Kidney capillary endothelial cell (primary cell): ENCODE measurements at regions not wholly inside any gene's neighbourhood (a gene's known extent, or its start where the extent isn't known, plus 50 kb on each side); places are given as distances from the start of the nearest gene placed in this dataset.
A peak's percentile ranks its signal among the peaks of the same experiment; 100 is the strongest.
"Not testable (repeated sequence)": the region's sequence is repeated elsewhere in the genome, so short reads cannot be mapped to it uniquely, and the experiment has no call there.

Experiments
- DNase-seq: peaks from one replicate; pipeline ENCODE4 v3.0.0-alpha.2; 2018; ENCODE audit warnings: low spot score

DNA sequence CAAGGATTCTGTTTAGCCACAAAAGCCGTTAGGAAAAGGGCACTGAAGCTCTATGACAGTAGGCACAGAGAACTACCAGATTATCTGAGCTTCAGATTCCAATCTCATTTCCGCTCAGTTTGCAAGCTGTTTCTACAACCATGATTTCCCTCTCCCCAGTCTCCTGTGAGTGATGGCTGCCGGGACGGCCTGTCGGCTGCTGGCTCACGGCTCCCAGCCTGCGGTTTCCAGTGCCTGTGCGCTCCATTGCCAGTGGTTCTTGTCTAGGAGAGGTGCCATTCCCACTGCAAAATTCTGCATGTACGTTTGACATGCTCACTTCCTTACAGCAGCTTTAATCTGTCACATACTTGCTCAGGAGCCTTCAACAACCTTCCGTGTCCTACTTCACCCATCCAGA lies 429.1 kb upstream of the FRG1 start:
- no peak for DNase-seq

DNA sequence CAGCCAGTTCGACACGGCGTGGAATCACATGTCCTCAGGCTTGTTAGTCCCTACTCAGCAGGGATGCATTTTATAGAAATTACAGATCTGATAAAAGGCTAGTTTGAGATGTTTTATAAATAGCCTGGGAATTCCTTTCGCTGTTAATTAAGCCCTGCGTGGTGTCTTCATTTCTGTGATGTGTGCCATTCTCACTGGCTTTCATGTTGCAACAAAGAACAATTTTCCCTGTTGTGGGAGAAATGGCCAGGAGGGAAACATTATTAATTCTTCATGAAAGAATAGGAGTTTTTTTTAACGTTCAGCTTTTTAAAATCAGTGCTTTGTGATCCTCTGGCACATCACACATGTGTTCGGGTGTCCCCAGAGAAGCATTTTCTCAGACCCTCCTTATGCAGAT lies 427.3 kb upstream of the FRG1 start:
- DNase-seq: no peak

DNA sequence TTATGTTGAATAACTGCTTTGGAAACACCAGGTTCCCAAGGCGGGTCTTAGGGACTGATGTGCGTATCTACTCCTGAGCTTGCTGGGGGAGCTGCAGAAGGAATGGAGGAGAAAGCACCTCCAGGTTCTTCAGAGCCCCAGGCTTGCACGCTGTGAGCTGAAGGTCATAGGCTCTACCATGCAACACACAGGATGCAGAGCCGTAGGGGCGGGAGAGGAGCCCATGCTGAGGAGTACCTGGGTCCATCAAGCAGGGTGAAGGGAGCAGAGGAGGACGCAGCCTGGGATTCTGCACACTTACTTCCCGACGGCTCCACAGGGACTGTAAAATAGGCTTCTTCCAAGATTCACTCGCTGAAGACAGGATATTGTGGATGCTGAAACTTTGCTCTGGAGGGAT lies 426.5 kb upstream of the FRG1 start:
- no peak for DNase-seq

GRCh38 chr4:189516902-189517301 lies 423.8 kb upstream of the FRG1 start:
- no peak for DNase-seq

DNA sequence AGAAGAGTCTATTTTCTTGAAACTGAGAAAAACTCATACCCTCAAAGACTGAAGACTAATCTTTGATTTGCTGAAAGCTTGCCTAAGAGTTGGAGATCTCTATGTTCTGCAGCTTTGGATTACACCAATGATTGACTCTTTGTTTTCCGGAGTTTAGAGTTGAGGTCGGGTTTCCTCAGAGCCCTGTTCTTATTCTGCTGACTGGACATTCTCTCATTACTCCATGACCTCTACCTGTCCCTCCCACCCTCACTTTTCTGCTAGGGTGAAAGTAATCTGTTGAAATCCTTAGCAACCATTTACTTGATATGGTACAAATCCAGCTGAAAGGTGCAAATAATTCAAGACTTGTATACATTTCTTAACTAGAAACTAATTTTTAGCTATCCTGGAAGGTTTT lies 421.5 kb upstream of the FRG1 start:
- no peak for DNase-seq

DNA sequence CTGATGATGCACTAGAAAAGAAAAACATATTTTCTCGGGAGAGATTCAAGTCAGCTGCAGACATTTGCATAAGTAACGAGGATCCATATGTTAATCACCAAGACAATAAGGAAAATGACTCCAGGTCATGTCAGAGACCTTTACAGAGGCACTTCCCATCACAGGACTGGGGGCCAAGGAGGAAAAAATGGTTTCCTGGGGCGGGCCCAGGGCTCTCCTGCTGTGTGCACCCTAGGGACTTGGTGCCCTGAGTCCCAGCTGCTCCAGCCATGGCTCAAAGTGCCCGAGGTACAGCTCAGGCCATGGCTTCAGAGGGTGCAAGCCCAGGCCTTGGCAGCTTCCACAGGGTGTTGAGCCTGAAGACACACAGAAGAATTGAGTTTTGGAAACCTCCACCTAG lies 415.4 kb upstream of the FRG1 start:
- no peak for DNase-seq

DNA sequence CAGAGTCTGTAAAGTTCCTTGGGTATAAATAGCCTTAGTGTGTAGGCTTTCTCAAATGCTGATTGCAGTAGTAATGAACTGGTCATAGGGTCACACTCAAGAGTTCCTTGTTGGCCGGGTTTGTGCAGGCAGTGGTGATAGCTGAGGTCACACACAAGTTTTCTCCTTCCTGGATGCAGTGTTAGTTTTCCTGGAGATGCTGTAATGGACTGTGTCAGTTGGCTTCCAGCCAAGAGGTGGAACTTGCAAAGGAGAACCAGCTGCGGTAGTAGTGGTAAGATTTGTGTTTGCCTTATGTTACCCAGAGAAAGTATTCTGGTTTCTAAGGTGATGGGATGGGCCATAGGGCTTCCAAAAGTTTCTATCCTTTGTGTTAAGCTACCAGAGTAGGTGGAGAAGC lies 409.8 kb upstream of the FRG1 start:
- peak; percentile 4 for DNase-seq

GRCh38 chr4:189533603-189534002 lies 407.1 kb upstream of the FRG1 start:
- DNase-seq: peak; percentile 2

DNA sequence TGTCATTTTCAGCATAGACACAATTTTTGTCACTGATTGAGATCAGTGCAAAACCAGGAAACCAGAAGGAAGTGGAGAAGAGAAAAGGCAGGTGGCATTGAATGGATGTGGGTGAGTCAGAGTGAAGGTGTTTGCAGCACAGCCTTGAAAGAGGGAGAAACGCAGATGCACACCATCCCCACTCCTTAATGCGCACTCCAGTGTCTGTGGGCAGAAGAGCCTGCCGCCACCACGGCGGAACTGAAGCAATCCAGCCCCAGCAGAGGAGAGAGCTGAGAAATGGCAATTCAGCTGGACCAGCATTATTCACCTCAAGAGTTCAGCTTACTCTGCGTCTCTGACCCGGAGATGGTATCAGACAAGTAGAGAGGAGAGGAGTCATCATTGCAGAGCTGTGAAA lies 393.1 kb upstream of the FRG1 start:
- no peak for DNase-seq

DNA sequence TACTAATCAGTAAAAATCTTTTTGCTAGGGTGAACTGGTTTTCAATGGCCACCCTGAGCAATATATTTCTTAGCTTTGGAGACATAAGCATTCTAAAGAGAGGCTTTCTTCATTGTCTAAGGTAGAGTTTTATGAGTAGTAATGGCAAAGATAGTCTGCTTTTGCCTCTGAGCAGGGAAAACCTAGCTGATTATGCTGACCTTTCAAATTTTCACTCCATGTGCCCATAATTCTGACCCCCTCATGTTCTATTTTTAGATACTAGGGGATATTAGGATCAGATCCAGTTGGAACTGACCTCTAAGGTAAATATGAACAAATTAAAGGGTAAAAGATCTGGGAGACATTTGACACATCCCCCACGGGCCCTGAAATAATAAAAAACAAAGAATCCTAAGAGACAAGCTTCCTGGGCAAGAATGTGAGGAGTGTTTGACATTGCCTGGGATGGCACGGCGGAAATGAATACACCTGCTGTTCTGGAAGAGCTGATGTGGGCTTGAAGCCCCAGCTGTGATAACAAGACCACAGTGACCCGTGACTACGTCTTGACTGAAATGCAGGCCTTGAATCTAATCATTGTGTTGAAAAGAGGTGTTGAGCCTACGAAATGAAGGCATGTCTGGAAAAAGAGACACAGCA lies 392.1 kb upstream of the FRG1 start:
- DNase-seq: no peak

- DNase-seq: not testable (repeated sequence)
Observed at GRCh38 chr4:189551931-189552670, 388.6 kb upstream of the FRG1 start.

DNA sequence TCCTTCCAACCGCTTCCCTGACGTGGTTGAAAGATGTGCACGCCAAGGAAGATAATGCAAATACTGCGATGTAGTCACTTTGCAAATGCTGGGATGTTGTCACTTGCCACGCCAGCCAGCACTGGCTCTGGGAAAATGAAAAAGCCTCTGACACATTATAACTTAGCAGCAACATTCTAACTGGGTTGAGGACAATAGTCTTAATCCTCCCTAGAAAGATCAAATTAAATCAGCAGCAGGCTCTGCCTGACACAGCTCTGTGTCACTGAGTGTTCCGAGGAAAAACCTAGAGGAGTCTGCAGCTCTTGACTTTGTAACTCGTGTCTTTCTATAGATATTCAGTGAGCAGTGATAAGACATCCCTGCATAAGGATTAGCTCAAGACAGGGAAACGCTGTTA lies 380.1 kb upstream of the FRG1 start:
- DNase-seq: not testable (repeated sequence)

- not testable (repeated sequence) for DNase-seq
Observed at GRCh38 chr4:189563751-189564150, 376.9 kb upstream of the FRG1 start.

- not testable (repeated sequence) for DNase-seq
Observed at GRCh38 chr4:189566271-189566670, 374.4 kb upstream of the FRG1 start.

GRCh38 chr4:189566900-189567299 lies 373.8 kb upstream of the FRG1 start:
- DNase-seq: not testable (repeated sequence)

- not testable (repeated sequence) for DNase-seq
Observed at GRCh38 chr4:189579645-189580044, 361.0 kb upstream of the FRG1 start.

DNA sequence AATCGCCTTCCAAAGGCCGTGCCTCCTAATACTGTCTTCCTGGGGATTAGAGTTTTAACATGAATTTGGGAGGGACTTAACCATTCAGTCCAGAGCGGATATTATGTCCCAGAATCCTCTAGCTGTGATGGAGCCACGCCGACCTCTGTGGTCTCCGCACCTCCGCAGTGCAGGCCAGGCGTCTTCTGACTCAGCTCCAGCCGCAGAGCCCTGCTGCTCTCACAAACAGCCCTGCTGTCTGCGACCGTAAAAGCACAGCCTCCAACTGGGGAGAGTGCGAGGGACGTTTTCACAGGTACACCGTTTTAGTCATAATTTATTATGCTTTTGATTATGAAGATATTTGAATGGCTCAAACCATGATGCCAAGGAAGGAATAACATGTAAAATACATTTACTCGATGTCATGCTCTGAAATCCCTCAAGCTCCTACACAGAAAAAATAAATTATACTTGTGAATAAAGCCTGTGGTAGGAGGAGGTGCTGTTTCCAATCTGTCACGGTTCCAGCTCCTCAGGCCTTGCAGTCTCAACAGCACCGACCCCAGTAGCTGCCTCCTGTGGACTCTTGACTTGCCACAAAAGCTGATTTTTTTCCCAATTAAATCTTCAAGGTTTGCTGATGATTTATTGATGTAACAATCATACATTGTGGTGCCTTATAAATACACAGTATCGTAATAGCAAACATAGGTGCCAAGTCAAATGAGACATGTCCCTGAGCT lies 353.6 kb upstream of the FRG1 start:
- not testable (repeated sequence) for DNase-seq

DNA sequence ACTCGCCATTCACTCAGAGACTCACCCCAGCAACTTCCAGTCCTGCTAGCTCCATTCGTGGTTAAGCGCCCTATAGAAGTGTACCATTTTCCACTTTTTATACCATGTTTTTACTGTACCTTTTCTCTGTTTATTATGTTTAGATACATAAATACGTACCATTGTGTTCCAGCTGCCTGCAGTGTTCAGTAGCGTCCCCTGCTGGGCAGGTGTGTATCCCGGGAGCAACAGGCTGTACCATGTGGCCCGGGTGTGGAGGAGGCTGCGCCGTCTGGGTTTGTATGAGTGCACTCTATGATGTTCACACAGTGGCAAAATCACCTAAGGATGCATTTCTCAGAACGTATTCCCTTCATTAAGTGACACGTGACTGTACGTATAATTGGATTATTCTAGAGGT lies 351.5 kb upstream of the FRG1 start:
- not testable (repeated sequence) for DNase-seq

DNA sequence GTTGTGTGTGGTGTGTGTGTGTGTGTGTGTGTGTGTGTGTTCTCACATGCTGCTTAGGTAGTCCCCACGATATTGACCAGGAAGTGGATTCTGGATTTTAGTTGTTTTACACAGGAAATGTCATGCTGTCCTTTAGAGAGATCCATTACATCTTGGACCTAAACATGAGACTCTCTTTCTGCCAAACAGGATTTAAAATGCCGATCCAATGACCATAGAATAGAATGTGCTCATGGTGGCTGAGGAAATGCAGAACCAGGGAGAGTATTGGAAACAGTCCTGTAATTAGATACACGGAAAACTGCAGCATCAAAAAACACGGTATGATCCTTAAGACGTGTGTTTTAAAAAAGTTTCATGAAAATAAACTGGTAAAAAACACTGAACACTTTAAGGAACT lies 347.8 kb upstream of the FRG1 start:
- no peak for DNase-seq

DNA sequence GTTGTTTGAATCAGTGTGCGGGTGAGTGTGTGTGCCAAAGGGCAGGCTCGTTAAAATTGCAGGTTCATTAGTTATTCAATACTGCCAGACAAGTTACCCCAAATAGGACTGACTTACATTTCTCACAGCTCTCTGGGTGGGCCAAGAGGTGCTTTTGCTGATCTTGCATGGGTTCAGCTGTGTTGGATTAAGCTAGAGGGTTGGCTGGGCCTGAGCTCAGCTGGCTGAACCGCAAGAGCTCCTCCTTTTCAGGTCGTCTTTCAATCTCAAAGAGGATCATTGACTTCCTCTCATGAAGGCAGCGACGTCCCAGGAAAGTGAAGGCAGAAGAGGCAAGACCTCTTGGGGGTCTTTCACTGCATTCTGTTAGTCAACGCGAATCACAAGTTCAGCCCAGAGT lies 343.3 kb upstream of the FRG1 start:
- DNase-seq: no peak

DNA sequence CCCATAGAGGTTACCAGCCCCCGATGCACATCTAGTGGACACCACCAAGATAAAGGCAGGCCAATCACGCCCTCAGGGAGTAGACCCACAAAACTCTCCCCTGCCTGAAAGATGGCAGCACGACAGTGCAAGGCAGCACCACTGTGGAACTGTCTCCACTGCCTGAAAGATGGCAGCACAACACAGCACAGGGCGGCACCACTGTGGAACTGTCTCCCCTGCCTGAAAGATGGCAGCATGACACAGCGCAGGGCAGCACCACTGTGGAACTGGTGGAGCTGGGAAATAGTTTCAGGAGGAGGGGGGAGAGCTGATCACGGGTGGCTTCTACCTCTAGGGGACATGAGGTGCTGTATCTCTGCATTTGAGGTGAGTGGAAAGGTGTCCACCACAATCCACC lies 340.4 kb upstream of the FRG1 start:
- no peak for DNase-seq

DNA sequence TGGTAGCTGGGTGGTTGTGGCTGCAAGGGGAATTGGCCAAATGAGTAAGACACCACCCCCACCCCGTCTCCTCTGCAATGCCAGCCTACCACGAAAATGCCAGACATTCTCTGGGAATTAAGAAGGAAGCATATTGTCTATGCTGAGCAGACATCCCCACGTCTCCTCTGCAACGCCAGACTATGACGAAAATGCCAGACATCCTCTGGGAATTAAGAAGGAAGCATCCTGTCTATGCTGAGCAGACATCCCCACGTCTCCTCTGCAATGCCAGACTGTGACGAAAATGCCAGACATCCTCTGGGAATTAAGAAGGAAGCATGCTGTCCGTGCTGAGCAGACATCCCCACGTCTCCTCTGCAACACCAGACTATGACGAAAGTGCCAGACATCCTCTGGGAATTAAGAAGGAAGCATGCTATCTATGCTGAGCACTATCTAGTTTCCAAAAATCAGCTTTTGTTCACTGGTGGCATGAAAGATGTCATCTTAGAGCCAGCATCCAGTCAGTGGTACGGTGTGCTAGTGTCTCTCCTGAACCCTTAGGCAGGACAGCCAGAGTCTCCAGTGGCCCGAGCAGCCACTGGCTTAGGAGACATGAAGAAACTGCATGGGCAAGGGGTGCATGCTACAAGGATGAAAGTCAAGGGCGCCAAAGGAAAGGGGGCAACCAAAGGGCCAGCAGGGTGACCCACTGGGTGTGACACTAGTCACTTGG lies 339.8 kb upstream of the FRG1 start:
- peak; percentile 15 for DNase-seq

DNA sequence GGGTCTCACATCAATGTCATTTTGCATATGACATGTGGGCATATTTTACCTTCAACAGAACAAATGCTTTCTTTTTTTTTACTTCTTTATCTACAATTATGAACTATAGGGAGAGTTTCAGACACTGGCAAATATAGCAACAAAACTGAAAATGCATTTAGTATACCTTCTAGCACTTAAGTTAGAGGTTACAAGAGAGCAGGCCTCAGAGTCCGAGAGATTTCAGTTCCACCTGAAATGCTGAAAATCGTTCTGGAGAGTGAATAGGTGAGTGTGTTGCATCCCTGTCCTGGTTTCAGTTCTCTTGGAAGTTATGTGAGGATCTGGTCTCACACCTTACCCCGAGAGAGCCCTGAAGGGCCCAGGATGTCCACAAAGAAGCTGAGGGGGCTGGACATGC lies 337.8 kb upstream of the FRG1 start:
- DNase-seq: not testable (repeated sequence)
